NB4 (cell line): ENCODE measurements at regions not wholly inside any gene's neighbourhood (a gene's known extent, or its start where the extent isn't known, plus 50 kb on each side); places are given as distances from the start of the nearest gene placed in this dataset.

Source experiments
- CTCF ChIP-seq: IDR thresholded peaks from one replicate; pipeline ENCODE4 v1.5.1; 2012; ENCODE audit warnings: low read depth, low read length
- MAX ChIP-seq: IDR thresholded peaks from 2 replicates; pipeline ENCODE4 v1.6.1; 2011; ENCODE audit warnings: low read depth, low read length
- POLR2A ChIP-seq: IDR thresholded peaks from 2 replicates; pipeline ENCODE4 v1.6.1; 2011; ENCODE audit warnings: mild to moderate bottlenecking; ENCODE audit not compliant: insufficient read length; ENCODE audit errors: extremely low read depth

- TF ChIP-seq CTCF, result no peak
- no peak for TF ChIP-seq POLR2A
- TF ChIP-seq MAX, result no peak
Observed at GRCh38 chr10:90168244-90168643, 466.9 kb downstream of the KIF20B start.
